ENCODE measurements at regions not wholly inside any gene's neighbourhood (a gene's known extent, or its start where the extent isn't known, plus 50 kb on each side); places are given as distances from the start of the nearest gene placed in this dataset.
A peak's percentile ranks its signal among the peaks of the same experiment; 100 is the strongest.

- DNase-seq (ENCODE audit: low spot score), result no peak
Measured at GRCh38 chr2:17069564-17069963, 403.9 kb upstream of the CYRIA start.

DNA sequence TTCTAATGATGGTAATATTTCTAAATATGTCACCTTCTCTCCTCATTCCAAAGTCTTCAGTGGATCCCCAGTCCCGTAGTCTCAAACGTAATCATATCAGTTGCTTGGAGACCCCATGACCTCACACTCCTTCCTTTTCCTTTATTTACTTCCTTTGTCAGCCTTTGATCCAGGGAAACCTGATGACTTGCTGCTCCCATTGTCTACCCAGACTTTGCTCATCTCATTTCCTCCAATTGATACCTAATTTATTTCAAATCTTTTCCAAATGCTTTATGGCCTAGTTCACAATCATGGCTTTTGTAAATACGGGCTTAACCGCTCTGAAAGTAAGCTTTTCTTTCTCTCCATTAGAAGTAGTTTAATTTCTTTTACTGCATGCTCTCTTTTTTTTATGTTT lies 402.4 kb upstream of the CYRIA start:
- no peak for DNase-seq (ENCODE audit: low spot score)

DNA sequence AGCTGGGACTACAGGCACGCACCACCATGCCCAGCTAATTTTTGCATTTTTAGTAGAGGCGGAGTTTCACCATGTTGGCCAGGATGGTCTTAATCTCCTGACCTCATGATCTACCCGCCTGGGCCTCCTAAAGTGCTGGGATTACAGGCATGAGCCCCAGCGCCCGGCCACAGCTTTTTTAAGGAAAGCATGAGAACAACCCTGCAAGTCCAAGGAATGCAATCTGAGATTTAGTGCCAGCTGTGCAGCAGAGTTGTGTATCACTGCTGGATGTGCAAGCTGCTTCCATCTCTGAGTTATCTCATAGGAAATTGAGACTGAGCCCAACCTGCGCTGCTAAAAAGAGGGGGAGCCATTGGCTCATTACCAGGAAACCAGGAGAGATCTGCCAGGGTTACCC lies 399.9 kb upstream of the CYRIA start:
- DNase-seq (ENCODE audit: low spot score), result no peak

DNA sequence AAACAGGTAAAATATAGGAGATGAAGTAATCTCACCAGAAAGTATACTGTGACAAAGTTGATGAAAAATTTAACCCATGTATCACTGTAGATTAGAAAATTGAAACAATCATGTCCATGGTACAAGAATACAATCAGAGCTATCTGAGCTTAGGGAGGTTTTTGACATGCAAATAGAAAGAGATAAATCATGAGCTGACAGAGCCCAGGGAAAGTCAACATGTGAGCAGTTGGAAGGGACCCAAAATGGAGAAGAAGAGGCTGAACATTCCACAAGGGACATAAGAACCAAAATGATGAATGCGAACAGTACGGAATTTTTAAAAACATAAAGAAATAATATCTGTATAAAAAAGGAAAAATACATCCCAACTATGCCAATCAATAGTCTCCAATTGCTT lies 395.4 kb upstream of the CYRIA start:
- no peak for DNase-seq (ENCODE audit: low spot score)

GRCh38 chr2:17059458-17059857 lies 393.8 kb upstream of the CYRIA start:
- DNase-seq (ENCODE audit: low spot score), result no peak

GRCh38 chr2:17058772-17059402 lies 393.3 kb upstream of the CYRIA start:
- DNase-seq (ENCODE audit: low spot score), result no peak

- DNase-seq (ENCODE audit: low spot score), result no peak
Measured at GRCh38 chr2:17057109-17058017, 391.7 kb upstream of the CYRIA start.

GRCh38 chr2:17056236-17056635 lies 390.6 kb upstream of the CYRIA start:
- no peak for DNase-seq (ENCODE audit: low spot score)

DNA sequence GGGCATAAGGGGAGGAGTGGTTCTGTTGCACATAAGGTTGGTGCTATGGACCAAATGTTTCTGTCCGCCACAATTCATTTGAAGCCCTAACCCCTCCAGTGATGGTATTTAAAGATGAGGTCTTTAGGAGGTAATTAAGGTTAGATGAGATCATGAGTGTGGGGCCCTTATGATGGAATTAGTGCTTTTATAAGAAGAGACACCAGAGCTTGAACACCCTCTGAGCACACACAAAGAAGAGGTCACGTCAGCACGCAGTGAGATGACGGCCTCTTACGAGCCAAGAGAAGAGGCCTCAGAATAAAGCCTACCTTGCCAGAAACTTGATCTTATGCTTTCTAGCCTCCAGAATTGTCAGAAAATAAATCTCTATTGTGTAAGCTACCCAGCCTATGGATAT lies 386.4 kb upstream of the CYRIA start:
- DNase-seq (ENCODE audit: low spot score), result no peak

GRCh38 chr2:17051538-17051937 lies 385.9 kb upstream of the CYRIA start:
- DNase-seq (ENCODE audit: low spot score), result no peak

GRCh38 chr2:17043173-17043572 lies 377.5 kb upstream of the CYRIA start:
- peak; percentile 7 for DNase-seq (ENCODE audit: low spot score)

DNA sequence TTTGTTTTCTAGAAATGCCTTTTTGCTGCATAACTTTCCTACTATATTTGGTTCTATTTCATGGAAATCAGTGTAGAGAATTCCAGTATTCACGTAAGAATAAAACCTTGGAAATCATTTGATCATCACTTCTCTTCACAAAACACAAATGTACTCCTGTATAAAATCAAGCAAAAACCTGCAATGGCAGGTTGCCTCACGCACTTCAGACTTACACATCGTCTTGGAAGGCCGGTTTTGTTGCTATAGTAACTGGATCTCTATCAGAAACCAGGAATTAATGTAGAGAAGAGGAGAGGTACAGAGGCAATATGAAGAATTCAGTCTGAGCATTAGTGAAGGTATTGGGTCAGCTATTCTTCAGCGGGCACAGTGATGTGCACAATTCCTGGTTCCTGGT lies 370.7 kb upstream of the CYRIA start:
- no peak for DNase-seq (ENCODE audit: low spot score)

DNA sequence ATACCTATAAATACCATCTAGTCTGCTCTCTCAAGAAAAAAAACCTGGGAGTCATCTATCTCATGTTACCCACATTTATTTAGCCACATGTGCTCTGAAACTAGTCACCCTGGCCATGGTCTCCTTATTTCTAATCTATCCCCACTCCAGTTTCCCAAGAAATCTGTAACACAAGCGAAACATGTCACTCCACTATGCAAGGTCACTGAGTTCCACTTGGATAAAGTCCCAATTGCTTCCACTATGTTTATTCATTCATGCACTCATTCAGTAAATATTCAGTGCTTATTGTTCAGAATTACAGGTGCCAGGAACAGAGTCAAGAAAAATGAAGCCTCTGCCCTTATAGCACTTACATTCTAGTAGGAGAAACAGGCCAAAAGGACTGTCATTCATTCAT lies 369.4 kb upstream of the CYRIA start:
- no peak for DNase-seq (ENCODE audit: low spot score)

DNA sequence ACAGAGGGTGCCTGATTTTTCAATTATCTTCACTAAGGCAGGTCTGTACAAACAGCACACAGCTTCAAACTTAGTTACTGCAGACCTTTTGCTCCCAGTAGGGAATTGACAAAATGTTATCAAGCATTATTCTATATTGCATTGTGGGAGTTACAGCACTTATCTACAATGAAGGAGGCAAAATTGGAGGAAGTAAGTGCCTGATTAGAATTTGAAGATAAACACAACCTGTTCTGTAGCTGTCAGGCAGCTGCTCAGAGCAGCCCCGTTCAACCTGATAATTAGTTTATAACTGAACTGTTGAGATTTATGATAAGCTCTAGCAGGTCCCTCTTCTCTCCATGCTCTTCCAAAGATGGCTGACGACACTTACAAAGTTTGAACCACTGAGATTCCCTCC lies 364.4 kb upstream of the CYRIA start:
- no peak for DNase-seq (ENCODE audit: low spot score)

DNA sequence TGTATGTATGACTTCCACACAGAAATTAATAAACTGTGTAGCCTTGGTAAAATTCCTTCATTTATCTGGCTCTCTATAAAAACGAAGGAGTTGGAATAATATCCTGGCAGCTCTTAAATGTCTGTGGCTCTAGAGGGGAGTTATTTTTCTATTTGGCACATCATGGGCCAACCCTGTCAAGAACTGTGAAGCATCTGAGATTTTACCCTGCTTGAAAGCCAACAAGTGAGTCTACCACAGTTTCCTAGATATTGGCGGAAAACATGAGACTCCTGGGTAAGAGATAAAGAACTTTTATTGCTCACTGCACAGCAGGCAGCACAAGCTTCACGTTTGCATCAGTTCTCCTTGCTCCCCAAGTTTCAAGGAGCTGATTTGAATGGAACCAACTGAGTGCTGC lies 346.7 kb upstream of the CYRIA start:
- DNase-seq (ENCODE audit: low spot score), result no peak

DNA sequence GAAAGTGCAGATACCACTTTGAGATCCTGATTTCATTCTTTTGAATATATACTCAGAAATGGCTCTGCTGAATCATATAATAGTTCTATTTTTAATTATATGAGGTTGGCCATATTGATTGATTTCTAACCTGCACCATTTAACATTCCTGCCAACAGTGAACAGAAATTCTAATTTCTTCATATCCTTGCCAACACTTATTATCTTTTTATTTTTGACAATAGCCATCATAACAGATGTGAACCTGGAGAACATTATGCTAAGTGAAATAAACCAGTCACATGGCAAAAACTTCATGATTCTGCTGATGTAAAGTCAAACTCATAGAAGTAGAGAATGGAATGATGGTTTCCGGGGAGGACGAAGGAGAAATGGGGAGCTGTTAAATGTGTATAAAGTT lies 344.5 kb upstream of the CYRIA start:
- no peak for DNase-seq (ENCODE audit: low spot score)

DNA sequence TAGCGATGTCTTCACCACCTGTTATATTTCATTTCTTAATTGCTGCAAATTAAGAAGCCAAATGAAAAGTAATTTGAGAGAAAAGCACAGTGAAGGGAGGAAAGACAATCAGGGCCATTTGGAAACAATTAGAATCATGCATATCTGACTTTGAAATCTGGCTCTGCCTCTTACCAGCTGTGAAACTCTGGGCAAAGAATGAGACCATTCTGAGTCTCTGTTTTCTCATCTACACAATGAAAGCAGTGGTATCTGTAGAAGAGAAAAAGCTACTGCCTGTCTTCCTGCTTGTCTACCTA lies 334.5 kb upstream of the CYRIA start:
- no peak for DNase-seq (ENCODE audit: low spot score)

GRCh38 chr2:16999347-17000183 lies 333.9 kb upstream of the CYRIA start:
- no peak for DNase-seq (ENCODE audit: low spot score)

DNA sequence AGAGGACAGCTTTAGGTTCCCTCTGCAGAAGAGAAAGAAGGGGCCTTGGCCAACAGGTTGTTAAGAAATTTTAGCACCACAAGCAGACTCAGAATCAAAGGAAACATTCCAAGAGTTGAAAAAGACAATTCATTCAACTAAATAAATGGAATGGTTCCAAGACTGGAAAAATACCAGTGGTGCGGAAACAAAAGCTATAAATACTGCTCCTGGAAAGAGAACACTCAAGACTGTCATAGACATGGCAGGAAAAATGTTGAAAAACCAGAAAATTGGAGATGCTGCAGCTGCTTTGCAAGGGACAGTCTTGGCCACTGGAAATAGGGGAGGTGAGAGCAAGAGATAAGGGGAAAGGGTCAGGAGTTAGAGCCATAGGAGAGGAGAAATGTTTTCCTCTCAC lies 312.7 kb upstream of the CYRIA start:
- no peak for DNase-seq (ENCODE audit: low spot score)

DNA sequence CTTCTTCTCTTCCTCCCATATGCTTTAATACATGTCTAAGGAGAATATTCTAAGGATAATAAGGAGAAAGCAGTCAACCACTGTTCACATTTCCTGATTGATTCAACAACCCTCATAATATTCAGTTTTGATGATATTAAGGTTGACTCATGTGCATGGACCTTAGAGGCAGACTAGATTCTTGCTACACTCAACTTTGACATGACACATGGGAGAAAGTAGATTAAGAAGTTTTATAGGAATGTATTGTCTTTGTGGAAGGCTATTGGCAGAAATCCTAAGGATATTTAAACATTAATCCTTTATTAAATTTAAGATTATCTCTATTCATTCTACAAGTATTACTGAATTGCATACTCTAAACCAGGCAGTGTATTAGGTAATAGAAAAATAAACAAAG lies 309.1 kb upstream of the CYRIA start:
- no peak for DNase-seq (ENCODE audit: low spot score)

DNA sequence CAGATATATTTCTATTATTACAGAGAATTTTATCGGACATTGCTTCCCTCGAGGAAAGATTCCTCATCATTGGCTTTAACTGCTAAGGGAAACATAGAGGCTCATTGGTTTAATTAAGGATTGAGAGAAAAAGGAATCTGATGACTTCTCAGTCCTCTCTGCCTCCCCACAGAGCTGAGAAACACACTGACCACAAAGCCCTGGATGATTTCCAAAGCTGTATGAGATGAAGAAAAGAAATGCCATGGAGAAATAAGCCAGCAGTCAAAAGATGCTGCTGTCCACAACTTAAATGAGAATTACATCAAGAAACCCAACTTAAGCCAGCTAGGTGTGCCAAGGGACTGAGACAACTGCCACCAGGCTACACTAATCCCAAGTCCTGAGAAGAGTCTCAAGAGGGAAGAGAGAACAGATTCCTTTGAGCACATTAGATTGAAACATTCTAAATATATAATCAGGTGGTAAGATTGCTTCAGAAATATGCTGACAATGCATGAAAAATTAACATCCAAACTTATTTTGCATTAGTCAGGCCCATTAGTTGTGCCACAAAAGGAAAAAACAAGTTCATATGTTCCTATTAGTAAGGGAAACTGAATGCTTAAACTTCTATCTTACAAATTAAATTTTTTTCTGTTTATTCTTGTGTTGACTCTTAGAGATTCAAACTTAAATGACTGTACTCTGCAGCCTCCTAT lies 308.1 kb upstream of the CYRIA start:
- no peak for DNase-seq (ENCODE audit: low spot score)

GRCh38 chr2:16972276-16972675 lies 306.6 kb upstream of the CYRIA start:
- DNase-seq (ENCODE audit: low spot score), result no peak

All from AG08396 (cell line).